ENCODE measurements at regions not wholly inside any gene's neighbourhood (a gene's known extent, or its start where the extent isn't known, plus 50 kb on each side); places are given as distances from the start of the nearest gene placed in this dataset.

DNA sequence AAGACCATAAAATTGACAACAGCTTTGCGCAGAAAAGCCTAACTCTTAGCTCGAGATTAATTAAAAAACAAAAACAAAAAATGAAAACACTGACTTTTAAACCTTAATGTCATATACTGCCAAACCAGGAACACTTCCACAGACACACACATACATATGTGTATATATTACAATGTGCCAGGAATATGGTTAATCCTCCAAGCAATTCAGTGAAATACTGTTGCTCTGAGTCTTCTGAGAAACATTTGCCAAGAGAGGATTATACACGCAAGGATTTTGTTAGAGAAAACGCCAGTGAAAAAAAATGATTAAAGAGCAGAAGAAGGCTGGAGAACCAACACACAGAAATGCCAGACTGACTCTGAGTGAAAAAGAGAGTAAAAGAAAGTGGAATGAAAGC, 116.7 kb upstream of the CHRM3 start:
- H3K4me3 ChIP-seq (ENCODE audit: low read depth, low read length), result no peak overlapping the region
- DNase-seq (ENCODE audit: low read depth), result no peak
- TF ChIP-seq, protein P1, sequence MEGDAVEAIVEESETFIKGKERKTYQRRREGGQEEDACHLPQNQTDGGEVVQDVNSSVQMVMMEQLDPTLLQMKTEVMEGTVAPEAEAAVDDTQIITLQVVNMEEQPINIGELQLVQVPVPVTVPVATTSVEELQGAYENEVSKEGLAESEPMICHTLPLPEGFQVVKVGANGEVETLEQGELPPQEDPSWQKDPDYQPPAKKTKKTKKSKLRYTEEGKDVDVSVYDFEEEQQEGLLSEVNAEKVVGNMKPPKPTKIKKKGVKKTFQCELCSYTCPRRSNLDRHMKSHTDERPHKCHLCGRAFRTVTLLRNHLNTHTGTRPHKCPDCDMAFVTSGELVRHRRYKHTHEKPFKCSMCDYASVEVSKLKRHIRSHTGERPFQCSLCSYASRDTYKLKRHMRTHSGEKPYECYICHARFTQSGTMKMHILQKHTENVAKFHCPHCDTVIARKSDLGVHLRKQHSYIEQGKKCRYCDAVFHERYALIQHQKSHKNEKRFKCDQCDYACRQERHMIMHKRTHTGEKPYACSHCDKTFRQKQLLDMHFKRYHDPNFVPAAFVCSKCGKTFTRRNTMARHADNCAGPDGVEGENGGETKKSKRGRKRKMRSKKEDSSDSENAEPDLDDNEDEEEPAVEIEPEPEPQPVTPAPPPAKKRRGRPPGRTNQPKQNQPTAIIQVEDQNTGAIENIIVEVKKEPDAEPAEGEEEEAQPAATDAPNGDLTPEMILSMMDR (conservative IDR thresholded peaks at IDR 0.05; ENCODE audit: low read depth, low read length), result no peak

DNA sequence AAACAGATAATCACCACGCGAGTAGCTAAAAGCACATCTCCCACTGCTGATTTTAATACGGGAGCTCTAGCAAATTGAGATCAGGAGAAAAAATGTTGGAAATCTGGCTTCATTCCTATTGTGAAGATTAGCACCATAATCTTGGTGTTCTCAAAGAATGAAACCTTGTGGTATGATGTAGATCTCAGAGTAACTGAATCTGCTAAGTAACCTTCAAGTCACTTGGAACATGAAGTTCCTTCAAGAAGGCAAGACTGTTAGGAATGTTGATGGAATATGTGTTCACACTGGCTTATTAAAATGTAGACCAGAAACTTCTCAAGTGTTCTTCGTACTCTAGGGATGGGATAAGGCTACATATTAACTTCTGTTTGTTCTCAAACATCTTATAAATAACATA, 117.4 kb upstream of the CHRM3 start:
- no peak for DNase-seq (ENCODE audit: low read depth)
- no peak overlapping the region for H3K4me3 ChIP-seq (ENCODE audit: low read depth, low read length)
- TF ChIP-seq, protein P1 (conservative IDR thresholded peaks at IDR 0.05; ENCODE audit: low read depth, low read length), result no peak

DNA sequence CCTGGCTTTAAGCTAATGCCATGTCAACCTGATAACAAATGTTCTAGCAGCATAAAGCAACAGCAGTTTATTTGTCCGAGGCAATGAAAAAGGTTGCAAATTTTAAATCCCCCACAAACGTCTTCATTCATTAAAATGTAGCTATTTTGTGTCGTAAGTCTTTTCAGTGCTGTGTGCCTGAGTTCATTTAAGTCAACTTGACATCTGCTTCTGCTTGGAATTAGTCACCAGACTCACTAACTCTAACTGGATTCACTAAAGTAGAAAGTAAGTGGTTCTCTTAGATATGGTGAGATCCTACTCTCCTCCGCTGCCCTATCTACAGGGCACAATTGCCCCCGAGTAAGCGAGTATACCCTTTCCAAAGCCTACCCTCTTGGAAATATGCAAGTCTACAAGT, 118.4 kb upstream of the CHRM3 start:
- no peak for DNase-seq (ENCODE audit: low read depth)
- TF ChIP-seq, protein P1 (conservative IDR thresholded peaks at IDR 0.05; ENCODE audit: low read depth, low read length), result no peak
- no peak overlapping the region for H3K4me3 ChIP-seq (ENCODE audit: low read depth, low read length)

DNA sequence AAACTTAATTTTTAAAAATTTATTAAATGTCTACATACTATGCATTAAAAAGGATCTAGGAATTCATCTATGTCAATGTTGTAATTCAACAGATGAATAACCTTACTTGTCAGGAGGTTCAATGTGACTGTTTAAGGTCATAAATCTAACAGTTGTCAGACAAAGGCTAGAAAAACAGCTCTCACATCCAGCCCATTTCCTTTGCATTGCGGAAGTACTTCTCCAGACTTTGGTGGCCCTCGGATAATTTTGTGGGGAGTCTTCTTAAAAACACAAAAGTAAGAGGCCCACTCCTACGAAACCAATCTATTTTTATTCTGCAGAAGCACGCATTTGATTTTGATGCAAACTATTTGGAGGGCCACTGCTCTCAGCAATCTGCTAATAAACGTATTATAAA, 122.6 kb upstream of the CHRM3 start:
- TF ChIP-seq, protein P1 (conservative IDR thresholded peaks at IDR 0.05; ENCODE audit: low read depth, low read length), result no peak
- H3K4me3 ChIP-seq (ENCODE audit: low read depth, low read length), result no peak overlapping the region
- no peak for DNase-seq (ENCODE audit: low read depth)

DNA sequence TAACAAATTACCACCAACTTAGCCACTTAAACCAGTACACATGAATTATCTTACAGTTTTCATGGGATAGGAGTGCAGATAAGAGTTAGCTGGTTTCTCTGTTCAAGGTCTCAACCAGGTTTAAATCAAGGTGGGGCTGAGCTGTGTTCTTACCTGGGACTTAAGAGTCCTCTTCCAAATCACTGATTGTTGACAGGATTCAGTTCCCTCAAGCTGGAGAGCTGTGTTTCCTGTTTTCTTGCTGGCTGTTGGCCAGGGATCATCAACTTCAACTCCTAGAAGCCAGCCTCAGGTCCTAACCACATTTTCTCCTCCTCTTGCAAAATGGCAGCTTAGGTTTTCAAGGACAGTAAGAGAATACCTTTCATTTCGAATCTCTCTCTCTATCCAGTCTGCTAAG, 123.8 kb upstream of the CHRM3 start:
- no peak for DNase-seq (ENCODE audit: low read depth)
- TF ChIP-seq, protein P1 (conservative IDR thresholded peaks at IDR 0.05; ENCODE audit: low read depth, low read length), result no peak
- no peak overlapping the region for H3K4me3 ChIP-seq (ENCODE audit: low read depth, low read length)

DNA sequence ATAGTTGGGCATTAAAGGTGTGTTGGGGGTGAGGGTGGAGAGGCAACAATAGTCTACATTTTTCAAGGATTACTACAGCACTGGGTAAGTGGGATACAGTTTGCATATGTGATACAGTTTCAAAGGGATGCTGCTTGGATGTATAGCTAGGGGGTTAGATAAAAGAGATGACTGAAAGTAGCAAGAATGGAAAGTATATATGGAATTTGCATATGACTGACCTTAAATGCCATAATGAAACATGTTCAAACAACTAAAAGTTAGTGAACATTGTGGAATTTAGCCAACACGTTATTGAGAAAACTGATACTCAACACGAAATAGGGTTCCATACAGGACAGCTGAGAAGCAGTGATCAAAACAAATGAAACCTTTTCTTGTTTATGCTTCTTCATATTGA, 124.8 kb upstream of the CHRM3 start:
- TF ChIP-seq, protein P1 (conservative IDR thresholded peaks at IDR 0.05; ENCODE audit: low read depth, low read length), result no peak
- H3K4me3 ChIP-seq (ENCODE audit: low read depth, low read length), result no peak overlapping the region
- no peak for DNase-seq (ENCODE audit: low read depth)

DNA sequence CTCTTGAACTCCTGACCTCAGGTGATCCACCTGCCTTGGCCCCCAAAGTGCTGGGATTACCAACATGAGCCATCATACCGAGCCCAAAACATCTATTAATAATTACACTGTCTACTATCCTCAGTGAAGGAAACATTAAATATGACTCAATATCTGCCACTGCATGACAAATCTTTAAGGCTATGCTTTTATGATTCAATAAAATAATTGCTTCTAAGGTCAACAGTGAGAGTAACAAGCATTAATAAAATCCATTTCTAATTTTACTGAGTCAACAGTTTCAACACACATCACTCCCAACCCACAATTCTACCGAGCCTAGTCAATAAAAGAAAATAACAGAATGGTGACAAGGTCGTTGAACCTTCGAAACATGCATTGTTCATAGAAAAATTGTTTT, 125.5 kb upstream of the CHRM3 start:
- TF ChIP-seq, protein P1 (conservative IDR thresholded peaks at IDR 0.05; ENCODE audit: low read depth, low read length), result no peak
- no peak for DNase-seq (ENCODE audit: low read depth)
- no peak overlapping the region for H3K4me3 ChIP-seq (ENCODE audit: low read depth, low read length)

All from epithelial cell of proximal tubule (primary cell).